ENCODE measurements at regions not wholly inside any gene's neighbourhood (a gene's known extent, or its start where the extent isn't known, plus 50 kb on each side); places are given as distances from the start of the nearest gene placed in this dataset.

- no peak overlapping the region for H3K9ac ChIP-seq (ENCODE audit: low read length)
- RAD21 ChIA-PET (ENCODE audit: low non-redundant PET in 1 of 2, low total read pairs in 2 of 2, uncharacterized antibody in 2 of 2, unreplicated experiment in 2 of 2): no interaction called here
- no peaks in the 10 kb centered on the region for H4K20me1 ChIP-seq (ENCODE audit: insufficient read depth)
- H3K36me3 ChIP-seq (ENCODE audit: control insufficient read depth in 1 of 2, insufficient read depth in 2 of 2, low read length in 2 of 2): no peaks in the 10 kb centered on the region
- no peak overlapping the region for H3K4me2 ChIP-seq (ENCODE audit: low read length)
- no peaks in the 10 kb centered on the region for H3K9me3 ChIP-seq (ENCODE audit: control insufficient read depth in 1 of 2, insufficient read depth in 1 of 2, low read depth in 1 of 2, low read length in 2 of 2)
- H3K4me3 ChIP-seq (replicated peaks in 1 of 2; ENCODE audit: low read depth in 1 of 2, low read length in 2 of 2): no peak overlapping the region
- DNase-seq (ENCODE audit: low read depth, low spot score) (no peak), ATAC-seq (no peak)
- BruUV-seq (replicated peaks): no TSS peak
- no peak overlapping the region for H3K27ac ChIP-seq (ENCODE audit: low read depth, low read length)
- H2AFZ ChIP-seq (ENCODE audit: low read depth, low read length, poor library complexity, severe bottlenecking): no peak overlapping the region
- no peaks in the 10 kb centered on the region for H3K27me3 ChIP-seq (ENCODE audit: insufficient read depth, low read length)
- no peaks in the 10 kb centered on the region for H3K9me2 ChIP-seq (ENCODE audit: insufficient read depth)
- H3K79me2 ChIP-seq (ENCODE audit: insufficient read depth, low read length): no peaks in the 10 kb centered on the region
- POLR2A ChIA-PET: no interaction called here
- no peak for TF ChIP-seq ZFX (IDR thresholded peaks at IDR 0.05)
- no peak for TF ChIP-seq EZH2 (IDR thresholded peaks at IDR 0.05)
- TF ChIP-seq CBX3 (IDR thresholded peaks at IDR 0.05; ENCODE audit: low read depth): no peak
- TF ChIP-seq, protein P1, sequence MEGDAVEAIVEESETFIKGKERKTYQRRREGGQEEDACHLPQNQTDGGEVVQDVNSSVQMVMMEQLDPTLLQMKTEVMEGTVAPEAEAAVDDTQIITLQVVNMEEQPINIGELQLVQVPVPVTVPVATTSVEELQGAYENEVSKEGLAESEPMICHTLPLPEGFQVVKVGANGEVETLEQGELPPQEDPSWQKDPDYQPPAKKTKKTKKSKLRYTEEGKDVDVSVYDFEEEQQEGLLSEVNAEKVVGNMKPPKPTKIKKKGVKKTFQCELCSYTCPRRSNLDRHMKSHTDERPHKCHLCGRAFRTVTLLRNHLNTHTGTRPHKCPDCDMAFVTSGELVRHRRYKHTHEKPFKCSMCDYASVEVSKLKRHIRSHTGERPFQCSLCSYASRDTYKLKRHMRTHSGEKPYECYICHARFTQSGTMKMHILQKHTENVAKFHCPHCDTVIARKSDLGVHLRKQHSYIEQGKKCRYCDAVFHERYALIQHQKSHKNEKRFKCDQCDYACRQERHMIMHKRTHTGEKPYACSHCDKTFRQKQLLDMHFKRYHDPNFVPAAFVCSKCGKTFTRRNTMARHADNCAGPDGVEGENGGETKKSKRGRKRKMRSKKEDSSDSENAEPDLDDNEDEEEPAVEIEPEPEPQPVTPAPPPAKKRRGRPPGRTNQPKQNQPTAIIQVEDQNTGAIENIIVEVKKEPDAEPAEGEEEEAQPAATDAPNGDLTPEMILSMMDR (IDR thresholded peaks at IDR 0.05 in 2 of 3, conservative IDR thresholded peaks at IDR 0.05 in 1 of 3; ENCODE audit: borderline replicate concordance in 1 of 3, insufficient read depth in 1 of 3, low read depth in 2 of 3, low read length in 2 of 3): no peak
- TF ChIP-seq, protein P2, sequence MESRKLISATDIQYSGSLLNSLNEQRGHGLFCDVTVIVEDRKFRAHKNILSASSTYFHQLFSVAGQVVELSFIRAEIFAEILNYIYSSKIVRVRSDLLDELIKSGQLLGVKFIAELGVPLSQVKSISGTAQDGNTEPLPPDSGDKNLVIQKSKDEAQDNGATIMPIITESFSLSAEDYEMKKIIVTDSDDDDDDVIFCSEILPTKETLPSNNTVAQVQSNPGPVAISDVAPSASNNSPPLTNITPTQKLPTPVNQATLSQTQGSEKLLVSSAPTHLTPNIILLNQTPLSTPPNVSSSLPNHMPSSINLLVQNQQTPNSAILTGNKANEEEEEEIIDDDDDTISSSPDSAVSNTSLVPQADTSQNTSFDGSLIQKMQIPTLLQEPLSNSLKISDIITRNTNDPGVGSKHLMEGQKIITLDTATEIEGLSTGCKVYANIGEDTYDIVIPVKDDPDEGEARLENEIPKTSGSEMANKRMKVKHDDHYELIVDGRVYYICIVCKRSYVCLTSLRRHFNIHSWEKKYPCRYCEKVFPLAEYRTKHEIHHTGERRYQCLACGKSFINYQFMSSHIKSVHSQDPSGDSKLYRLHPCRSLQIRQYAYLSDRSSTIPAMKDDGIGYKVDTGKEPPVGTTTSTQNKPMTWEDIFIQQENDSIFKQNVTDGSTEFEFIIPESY (IDR thresholded peaks at IDR 0.05; ENCODE audit: extremely low read depth, insufficient replicate concordance, low read length): no peak
- TF ChIP-seq POLR2A (IDR thresholded peaks at IDR 0.05; ENCODE audit: borderline replicate concordance, extremely low read depth, insufficient read depth, insufficient read length): no peak
- TF ChIP-seq EGR1 (IDR thresholded peaks at IDR 0.05; ENCODE audit: low read depth): no peak
- TF ChIP-seq POLR2AphosphoS5 (IDR thresholded peaks at IDR 0.05; ENCODE audit: low read depth, low read length): no peak
- TF ChIP-seq JUND (IDR thresholded peaks at IDR 0.05): no peak
- no peak for TF ChIP-seq CEBPB (IDR thresholded peaks at IDR 0.05; ENCODE audit: low read depth)
- TF ChIP-seq RAD21 (IDR thresholded peaks at IDR 0.05; ENCODE audit: low read depth): no peak
- TF ChIP-seq, protein P3, sequence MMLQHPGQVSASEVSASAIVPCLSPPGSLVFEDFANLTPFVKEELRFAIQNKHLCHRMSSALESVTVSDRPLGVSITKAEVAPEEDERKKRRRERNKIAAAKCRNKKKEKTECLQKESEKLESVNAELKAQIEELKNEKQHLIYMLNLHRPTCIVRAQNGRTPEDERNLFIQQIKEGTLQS (IDR thresholded peaks at IDR 0.05): no peak
- TF ChIP-seq, protein P4, sequence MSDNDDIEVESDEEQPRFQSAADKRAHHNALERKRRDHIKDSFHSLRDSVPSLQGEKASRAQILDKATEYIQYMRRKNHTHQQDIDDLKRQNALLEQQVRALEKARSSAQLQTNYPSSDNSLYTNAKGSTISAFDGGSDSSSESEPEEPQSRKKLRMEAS (IDR thresholded peaks at IDR 0.05): no peak
- TF ChIP-seq SP1 (IDR thresholded peaks at IDR 0.05; ENCODE audit: low read depth): no peak
- no peak for TF ChIP-seq ZNF274 (IDR thresholded peaks at IDR 0.05; ENCODE audit: low read depth, low read length)
- no peak for TF ChIP-seq ELF1 (IDR thresholded peaks at IDR 0.05; ENCODE audit: borderline replicate concordance, low read depth)
- no peak for TF ChIP-seq TCF7L2 (IDR thresholded peaks at IDR 0.05; ENCODE audit: borderline replicate concordance, extremely low read depth, insufficient read depth, insufficient read length)
- no peak for TF ChIP-seq FOSL1 (IDR thresholded peaks at IDR 0.05; ENCODE audit: low read depth)
- intact Hi-C loops (cut with micrococcal nuclease): no loop called here
- CTCF ChIA-PET: no interaction called here
- H3K4me1 ChIP-seq (ENCODE audit: control insufficient read depth in 1 of 2, insufficient read depth in 2 of 2, low read length in 2 of 2): no peaks in the 10 kb centered on the region
These were observed 928.4 kb downstream of the EFNB2 start for GRCh38 chr13:105607016-105607415.

Data from HCT116 (cell line).